ENCODE measurements at regions not wholly inside any gene's neighbourhood (a gene's known extent, or its start where the extent isn't known, plus 50 kb on each side); places are given as distances from the start of the nearest gene placed in this dataset.

DNA sequence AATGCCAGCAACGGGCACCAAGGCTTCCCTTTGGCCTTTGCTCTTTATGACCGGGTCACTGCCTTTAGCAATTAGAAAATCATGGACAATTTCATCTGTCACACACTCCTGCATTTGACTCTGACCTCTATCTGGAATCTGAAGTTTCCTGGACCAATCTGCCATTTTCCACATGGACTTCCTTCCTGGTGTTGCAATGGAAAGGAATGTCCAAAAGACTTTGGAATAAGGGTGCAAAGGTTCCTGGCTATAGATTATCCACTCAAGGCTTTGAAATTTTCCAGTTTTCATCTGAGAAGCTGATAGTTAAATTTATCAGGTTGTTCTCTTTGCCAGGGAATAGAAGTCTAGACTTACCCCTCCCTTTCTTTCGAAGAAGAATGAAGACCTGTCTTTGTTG lies 523.1 kb upstream of the ZNF462 start:
- no peak for DNase-seq

GRCh38 chr9:106350777-106351176 lies 512.2 kb upstream of the ZNF462 start:
- no peak for DNase-seq

DNA sequence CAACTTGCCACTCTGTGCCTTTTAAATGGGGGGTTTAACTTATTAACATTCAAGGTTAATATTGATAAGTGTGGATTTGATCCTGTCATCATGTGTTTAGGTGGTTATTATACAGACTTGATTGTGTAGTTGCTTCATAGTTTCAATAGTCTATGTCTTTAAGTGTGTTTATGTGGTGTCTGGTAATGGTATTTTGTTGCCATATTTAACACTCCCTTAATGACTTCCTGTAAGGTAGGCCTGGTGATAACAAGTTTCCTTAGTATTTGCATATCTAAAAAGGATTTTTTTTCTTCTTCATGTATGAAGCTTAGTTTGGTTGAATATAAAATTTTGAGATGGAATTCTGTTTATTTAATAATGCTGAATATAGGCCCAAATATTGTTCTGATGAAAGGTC lies 506.0 kb upstream of the ZNF462 start:
- no peak for DNase-seq

- DNase-seq = no peak
These were observed 504.6 kb upstream of the ZNF462 start for GRCh38 chr9:106358331-106358730.

- no peak for DNase-seq
These were observed 486.3 kb upstream of the ZNF462 start for GRCh38 chr9:106376689-106377088.

DNA sequence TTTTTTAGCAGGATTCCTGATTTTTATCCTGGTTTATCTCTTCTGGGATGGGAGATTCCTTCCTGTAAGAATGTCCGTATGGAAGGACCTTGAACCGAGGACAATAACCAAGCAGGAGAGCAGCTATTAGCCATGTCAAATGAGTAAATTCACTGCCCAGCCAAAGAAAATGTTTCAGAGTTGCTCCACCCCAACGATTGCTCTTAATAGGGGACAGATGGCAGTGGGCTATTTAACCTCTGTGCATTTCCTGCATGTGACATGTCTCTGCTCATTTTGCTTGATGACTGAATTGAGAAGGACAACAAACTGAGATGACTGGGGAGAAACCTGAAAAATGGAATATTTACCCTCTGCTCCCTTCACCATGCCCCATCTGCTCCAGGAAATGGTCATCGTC lies 479.9 kb upstream of the ZNF462 start:
- peak; percentile 52 for DNase-seq

DNA sequence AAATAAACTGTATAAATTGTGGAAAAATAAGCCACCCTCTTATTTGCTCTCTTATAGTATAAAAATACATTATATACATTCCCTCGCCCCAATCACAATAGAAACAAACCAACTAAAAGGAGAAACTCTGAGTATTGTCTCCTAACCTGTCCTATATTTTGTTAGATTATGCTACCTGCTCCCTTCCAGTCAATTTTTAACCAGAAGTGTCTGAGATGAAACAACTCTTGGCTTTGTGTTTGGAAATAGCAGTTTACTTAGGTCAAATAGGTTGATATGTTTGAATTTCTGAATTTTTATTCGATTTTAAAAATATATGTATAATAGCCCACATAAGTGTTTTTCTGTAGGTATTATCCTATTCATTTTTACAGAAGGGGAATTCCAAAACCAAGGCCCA lies 475.0 kb upstream of the ZNF462 start:
- DNase-seq = no peak

DNA sequence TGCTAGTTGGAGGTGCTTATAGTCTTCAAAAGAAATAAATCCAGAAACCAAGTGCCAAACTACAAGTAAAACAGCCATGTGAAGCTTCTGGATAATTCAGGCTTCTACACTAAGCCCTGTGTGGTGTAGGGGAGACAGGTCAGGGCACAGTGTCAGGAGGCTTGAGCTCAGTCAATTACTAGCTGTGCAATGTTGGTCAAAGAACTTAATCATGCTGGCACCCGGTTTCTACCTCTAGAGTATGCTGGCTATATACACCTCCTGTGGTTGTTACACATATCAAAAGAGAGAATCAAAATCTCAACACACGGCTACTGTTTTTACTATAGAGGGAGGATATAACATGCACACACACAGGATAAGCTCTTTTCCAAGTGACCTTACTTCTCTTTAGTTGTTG lies 469.7 kb upstream of the ZNF462 start:
- no peak for DNase-seq

DNA sequence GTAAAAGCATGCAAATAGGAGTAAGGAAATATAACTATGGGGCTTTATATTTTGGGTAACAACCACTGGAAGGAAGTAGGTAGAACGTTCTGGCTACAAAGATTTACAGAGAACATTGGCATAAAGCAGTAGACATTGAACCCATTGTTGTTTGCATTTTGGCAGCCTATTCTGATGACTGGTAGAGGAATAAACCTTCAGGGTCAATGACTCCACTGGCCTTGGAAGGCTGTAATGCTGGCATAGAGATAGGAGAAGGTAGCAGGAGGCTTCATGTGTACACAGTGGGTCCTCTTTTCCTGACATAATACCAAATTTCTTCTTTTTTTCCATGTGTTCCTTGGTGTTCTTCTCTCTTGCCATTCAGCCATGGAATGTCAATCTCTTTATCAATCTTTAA lies 462.8 kb upstream of the ZNF462 start:
- no peak for DNase-seq

- no peak for DNase-seq
These were observed 462.0 kb upstream of the ZNF462 start for GRCh38 chr9:106400950-106401349.

GRCh38 chr9:106403081-106403480 lies 459.9 kb upstream of the ZNF462 start:
- DNase-seq = no peak

GRCh38 chr9:106404137-106404536 lies 458.8 kb upstream of the ZNF462 start:
- no peak for DNase-seq

DNA sequence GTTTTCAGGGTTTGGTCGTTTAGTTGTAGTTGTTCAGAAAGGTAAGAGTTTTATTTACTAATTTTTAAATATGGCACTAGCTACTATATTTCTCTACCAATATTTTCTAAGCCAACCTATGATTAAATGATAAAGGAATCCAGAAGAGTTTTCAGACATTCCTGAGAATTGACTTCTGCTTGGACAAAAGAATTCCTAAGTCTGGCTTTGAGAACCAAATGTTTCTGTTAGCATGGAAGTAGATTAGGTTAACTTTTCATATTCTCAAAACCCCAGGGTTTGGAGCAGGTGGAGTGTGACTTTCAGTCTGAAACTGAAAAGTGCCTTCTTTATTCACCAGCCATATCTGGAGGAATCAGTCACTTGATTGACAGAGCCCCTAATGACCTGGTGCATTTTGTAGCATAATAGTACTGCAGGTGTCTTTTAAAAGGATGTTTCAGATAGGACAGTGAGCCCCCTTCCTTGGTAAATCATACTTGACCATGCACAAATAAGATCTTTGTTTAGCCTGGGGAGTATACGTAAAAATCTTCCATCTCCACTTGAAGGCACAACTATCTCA lies 457.0 kb upstream of the ZNF462 start:
- DNase-seq = no peak

DNA sequence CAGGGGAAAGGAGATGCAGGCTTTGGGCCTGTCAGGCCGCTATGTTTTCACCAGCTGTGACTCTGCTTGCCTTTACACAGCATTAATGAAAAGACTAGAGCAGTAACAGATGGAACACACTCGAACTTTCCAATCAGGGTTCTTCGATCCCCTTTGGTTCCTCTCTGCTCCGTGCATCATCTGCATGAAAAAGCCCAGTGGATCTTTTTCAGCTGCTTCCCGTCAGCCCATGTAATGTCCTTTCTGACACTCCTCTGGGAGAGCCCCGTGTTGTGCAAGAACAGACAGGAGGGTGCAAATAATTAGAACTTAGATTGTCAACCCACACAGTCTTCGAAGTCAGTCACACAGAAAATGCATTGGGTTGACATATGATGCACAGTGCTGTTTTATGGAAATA lies 448.9 kb upstream of the ZNF462 start:
- DNase-seq = peak; percentile 49

DNA sequence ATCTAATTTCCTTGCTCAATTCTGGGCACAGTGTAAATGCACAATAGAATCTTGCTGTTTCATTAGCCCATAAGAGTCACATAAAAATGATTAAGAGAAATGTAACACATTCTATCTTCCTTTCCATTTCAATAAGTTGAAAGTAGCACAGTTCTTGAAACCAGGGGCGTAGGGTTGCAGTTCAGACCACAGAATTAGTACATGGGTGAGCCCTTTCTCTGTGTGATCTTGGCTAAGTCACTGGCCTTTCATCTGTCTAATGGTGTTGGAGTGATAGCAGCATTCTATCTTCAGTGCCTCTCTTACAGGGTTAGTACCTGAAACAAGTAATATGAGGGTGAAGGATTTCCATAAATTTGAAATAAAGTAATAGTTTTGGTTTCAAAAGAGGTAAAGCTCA lies 445.3 kb upstream of the ZNF462 start:
- no peak for DNase-seq

DNA sequence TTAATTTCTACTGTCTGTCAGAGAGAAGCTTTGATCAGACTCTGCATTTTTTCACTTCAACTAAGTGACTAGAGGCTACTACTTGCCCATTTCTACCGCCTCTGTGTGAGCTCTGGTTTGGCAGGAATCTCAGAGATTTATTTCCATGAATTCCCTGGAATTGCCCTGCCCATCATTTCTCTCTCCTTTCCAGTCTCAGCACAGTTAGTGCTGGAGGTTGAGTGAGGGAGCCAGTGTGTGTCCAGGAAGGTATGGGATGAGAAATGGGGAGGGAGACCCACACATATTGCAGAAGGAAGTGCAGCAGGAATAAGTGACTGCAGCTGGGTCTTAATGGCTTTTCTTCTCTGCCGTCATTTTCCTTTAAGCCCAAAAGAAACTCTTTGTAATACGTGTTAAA lies 443.1 kb upstream of the ZNF462 start:
- no peak for DNase-seq

DNA sequence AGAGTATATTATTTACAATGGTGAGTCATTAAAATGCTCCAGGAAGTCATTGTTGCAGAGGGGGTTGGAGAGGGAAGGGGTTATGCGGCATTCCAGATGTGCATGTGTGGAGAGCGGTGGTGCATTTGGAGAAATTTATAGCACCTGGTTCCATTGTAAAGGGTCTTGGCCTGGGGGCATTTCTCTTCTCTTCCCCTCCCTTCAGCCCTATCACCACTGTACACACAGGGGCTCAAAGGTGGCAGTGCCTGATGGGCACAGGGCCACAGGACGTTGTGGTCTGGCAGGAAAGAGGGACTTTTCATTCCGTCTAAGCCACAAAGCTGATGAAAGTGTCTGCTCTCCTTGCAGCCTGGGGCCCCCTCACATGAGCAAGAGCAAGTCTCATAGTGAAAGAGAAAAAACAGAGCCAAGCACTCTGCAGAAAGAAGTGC lies 442.4 kb upstream of the ZNF462 start:
- DNase-seq = no peak

GRCh38 chr9:106421772-106422171 lies 441.2 kb upstream of the ZNF462 start:
- DNase-seq = no peak

- DNase-seq = no peak
These were observed 439.4 kb upstream of the ZNF462 start for GRCh38 chr9:106423575-106423974.

DNA sequence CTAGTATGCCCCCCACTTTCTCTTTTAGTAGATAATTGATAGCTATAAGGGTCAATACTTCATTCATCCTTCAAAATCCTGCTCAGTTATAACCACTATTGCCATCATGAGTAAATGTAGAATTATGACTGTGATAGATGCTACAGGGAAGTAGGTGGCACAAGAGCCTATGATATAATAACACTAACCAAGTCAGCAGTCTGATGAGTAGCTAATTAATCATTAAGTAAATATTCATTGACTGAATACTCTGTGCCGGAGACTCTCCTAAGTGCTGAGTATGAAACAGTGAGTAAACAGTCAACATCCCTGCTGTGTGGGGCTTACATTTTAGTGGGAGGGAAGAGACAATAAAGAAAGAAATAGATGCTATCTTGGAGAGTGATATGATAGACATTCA lies 430.3 kb upstream of the ZNF462 start:
- no peak for DNase-seq

DNA sequence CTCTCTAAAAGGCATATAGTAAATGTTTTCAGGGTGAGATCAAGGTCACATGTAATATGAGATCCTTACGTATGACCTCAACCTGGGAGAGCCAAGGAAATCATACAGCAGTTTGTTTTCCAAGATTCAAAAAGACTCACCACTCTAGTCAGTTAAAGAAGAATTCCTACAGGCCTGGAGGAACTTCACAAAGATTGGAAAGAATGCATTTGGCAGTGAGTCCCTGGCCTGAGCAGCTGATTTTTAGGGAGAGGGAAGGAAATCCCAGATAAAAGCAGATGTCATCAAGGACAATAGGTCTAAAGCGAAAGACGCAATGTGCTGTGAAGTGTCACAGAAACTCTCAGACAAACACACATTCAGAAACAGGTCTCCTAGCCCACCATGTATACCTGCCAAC lies 424.0 kb upstream of the ZNF462 start:
- DNase-seq = peak; percentile 37

DNA sequence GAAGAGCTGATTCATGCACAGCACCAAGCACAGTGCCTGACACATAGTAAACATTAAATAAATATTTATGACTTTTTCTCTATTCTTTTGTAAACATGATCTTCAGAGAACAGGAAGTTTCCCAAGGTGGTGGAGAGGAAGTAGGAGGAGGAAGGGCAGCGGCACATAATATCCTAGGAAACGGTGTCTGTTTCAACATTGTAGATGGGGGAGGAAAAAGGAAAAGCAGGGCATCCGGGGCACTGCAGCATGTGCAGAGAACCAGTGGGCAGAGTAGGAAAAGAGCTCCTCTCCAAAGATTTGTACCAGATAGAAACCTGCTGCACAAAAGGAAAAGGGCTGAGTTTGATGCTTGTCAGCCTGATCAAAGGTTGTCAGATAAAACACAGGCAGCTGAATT lies 421.7 kb upstream of the ZNF462 start:
- no peak for DNase-seq

DNA sequence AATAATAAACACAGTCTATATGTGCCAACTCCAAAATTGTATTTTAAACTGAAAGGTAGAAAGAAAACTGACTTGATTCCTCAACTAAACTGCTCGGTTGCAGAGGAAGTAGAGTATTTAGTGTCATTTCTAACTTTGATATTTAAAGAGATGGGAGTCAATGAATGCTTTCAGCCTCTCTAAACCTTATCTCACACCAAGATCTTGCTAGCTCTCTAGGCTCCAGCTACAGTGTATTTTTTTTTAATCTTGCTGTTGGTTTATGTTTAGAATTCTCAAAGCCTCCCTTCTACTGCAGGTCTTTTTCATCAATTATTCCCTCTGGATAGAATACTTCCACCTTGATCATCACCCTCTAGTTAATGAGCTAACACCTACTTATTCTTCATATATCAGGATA lies 419.4 kb upstream of the ZNF462 start:
- DNase-seq = no peak

GRCh38 chr9:106445107-106445506 lies 417.9 kb upstream of the ZNF462 start:
- DNase-seq = no peak

GRCh38 chr9:106449336-106449927 lies 413.5 kb upstream of the ZNF462 start:
- no peak for DNase-seq
